DND-41 (cell line): ENCODE measurements at regions not wholly inside any gene's neighbourhood (a gene's known extent, or its start where the extent isn't known, plus 50 kb on each side); places are given as distances from the start of the nearest gene placed in this dataset.

ENCODE experiments used
- CTCF ChIP-seq: IDR thresholded peaks from 2 replicates; pipeline ENCODE4 v1.5.1; 2012; ENCODE audit warnings: borderline replicate concordance, low read length, moderate library complexity, mild to moderate bottlenecking; ENCODE audit not compliant: poor library complexity, severe bottlenecking; ENCODE audit errors: extremely low read depth
- EZH2 ChIP-seq: IDR thresholded peaks from 3 replicates; pipeline ENCODE4 v1.6.1; 2012; ENCODE audit warnings: borderline replicate concordance, low read depth, mild to moderate bottlenecking, moderate library complexity, low read length, inconsistent platforms; ENCODE audit not compliant: severe bottlenecking

DNA sequence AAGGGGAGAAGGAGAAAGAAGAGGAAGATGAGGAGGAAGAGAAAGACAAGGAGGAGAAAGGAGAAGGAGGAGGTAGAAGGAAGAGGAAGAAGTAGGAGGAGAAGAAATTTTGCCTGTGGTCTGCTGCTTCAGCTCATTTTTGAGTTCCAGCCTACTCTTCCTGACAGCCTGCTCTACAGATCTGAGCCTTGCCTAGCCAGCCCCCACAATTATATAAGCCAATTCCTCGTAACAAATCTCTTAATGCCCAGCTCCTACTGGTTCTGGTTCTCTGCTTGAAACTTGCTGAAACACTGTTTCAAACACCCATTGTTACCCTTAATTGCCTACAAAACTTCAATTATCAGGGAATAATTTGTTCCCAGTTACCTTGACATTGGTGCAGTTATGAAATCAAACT, 1014.2 kb upstream of the CELF4 start:
- TF ChIP-seq CTCF (no peak), EZH2 (no peak)
